NB4 (cell line): ENCODE measurements at regions not wholly inside any gene's neighbourhood (a gene's known extent, or its start where the extent isn't known, plus 50 kb on each side); places are given as distances from the start of the nearest gene placed in this dataset.

Experiments
- DNase-seq: peaks from one replicate; pipeline ENCODE4 v3.0.0; 2010; ENCODE audit warnings: low read depth
- H3K4me3 ChIP-seq: one replicate; pipeline ENCODE4 v1.5.1; 2011; ENCODE audit warnings: mild to moderate bottlenecking, low read depth, low read length, moderate library complexity
- MAX ChIP-seq: IDR thresholded peaks from 2 replicates; pipeline ENCODE4 v1.6.1; 2011; ENCODE audit warnings: low read depth, low read length
- MYC ChIP-seq: IDR thresholded peaks from 2 replicates; pipeline ENCODE4 v1.6.1; 2011; ENCODE audit warnings: low read depth, low read length
- POLR2A ChIP-seq: IDR thresholded peaks from 2 replicates; pipeline ENCODE4 v1.6.1; 2011; ENCODE audit warnings: mild to moderate bottlenecking; ENCODE audit not compliant: insufficient read length; ENCODE audit errors: extremely low read depth
- TF ChIP-seq, protein P1 (sequence below): IDR thresholded peaks from one replicate; pipeline ENCODE4 v1.5.1; 2012; ENCODE audit warnings: low read depth, low read length

DNA sequence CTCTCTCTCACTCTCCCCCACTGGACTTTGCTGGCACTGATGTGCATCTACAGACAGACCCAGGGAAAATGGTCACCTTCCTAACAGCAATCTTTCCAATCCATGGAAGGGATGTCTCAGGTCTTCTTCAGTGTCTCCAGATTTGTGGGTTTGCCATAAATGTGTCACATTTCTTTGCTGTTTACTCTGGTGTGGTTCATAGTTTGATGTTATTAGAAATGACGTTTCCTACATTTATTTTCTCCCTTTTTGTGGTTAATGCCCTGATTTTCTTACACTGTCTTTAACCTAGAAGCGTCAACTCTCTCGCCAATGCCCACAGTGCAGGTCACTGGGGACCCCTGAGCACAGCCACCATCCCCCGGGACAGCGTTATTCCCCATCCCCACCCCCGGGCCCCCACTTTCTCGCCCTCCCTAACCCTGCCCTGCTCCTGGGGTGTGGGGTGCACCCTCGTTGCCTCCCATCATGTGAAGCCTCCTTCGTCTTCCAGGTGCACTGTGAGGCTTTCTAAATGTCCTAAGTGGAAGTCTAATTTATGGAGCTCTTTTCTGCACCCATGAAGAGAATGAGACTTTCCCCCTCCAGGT lies 86.5 kb downstream of the YTHDF1 start:
- TF ChIP-seq POLR2A (no peak), MAX (no peak), MYC (no peak)
- TF ChIP-seq, protein P1, sequence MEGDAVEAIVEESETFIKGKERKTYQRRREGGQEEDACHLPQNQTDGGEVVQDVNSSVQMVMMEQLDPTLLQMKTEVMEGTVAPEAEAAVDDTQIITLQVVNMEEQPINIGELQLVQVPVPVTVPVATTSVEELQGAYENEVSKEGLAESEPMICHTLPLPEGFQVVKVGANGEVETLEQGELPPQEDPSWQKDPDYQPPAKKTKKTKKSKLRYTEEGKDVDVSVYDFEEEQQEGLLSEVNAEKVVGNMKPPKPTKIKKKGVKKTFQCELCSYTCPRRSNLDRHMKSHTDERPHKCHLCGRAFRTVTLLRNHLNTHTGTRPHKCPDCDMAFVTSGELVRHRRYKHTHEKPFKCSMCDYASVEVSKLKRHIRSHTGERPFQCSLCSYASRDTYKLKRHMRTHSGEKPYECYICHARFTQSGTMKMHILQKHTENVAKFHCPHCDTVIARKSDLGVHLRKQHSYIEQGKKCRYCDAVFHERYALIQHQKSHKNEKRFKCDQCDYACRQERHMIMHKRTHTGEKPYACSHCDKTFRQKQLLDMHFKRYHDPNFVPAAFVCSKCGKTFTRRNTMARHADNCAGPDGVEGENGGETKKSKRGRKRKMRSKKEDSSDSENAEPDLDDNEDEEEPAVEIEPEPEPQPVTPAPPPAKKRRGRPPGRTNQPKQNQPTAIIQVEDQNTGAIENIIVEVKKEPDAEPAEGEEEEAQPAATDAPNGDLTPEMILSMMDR, result no peak
- DNase-seq, result no peak
- no peak overlapping the region for H3K4me3 ChIP-seq

DNA sequence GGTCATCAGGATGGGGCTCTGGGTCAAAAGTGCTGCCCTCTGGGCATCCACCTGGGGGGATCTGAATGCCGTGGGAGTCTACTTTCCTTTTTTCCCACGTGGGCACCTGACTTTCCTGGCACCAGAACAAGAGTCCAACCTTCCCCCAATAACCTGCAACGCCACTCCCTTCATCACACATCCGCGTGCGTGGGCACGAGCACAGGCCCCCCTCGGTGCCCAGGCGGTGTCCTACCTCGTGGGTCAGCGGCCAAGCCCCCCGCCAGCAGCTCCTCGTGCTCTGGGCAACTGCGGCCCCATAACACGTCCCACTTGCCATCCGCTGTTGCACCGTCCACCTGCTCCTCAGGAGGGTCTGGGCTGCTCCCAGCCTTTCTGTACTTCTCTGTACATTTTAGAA lies 87.0 kb downstream of the YTHDF1 start:
- no peak for DNase-seq
- TF ChIP-seq MYC, result no peak
- TF ChIP-seq, protein P1, result no peak
- no peak for TF ChIP-seq MAX
- no peak for TF ChIP-seq POLR2A

GRCh38 chr20:63128367-63128766 lies 87.6 kb downstream of the YTHDF1 start:
- no peak for DNase-seq
- TF ChIP-seq, protein P1, result no peak
- TF ChIP-seq MAX (no peak), POLR2A (no peak), MYC (no peak)
- no peak overlapping the region for H3K4me3 ChIP-seq

More for the DNA sequence above, 87.0 kb downstream of the YTHDF1 start:
- no peak overlapping the region for H3K4me3 ChIP-seq

GRCh38 chr20:63127700-63128364 lies 88.1 kb downstream of the YTHDF1 start:
- no peak for DNase-seq
- H3K4me3 ChIP-seq, result no peak overlapping the region
- TF ChIP-seq MAX (no peak), MYC (no peak), POLR2A (no peak)
- TF ChIP-seq, protein P1, result no peak

DNA sequence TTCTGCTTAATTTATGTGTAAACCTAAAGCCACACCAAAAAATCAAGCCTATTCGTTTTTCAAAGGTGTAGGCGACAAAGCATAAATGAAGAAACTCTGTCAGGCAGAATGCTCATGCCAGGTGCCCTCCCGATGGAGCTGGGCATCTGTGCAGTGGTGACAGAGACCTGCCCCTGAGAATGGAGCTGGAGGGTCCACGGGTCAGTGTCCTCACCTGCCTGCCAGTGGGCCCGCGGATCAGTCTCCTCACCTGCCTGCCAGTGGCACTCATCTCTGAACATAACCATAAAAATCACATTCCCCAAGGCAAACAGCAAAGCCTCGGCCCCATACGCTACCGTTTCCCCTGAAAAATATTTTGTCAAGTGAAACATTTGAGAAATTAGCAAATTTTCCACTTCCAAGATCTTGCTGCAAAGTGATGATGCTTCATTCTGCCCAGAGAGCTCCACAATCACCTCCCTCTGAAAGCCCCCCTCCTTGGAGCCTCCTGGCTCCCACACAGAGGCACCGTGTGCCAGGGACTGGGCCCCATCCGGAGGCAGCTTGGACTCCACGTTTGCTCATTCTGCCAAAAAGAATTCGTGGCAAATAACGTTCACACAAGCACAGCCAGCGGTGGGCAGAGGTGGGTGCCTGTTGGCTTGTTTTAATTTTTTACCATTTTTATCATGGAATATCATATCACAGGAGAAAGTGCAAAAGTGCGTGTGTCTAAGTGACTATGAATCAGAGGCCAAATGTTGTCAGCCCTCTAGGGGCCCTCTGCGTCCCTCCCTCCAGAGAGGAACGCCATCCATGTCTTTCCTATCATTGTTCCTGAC lies 88.8 kb downstream of the YTHDF1 start:
- DNase-seq, result no peak
- no peak overlapping the region for H3K4me3 ChIP-seq
- TF ChIP-seq POLR2A (no peak), MYC (no peak), MAX (no peak)
- TF ChIP-seq, protein P1, result no peak
